OCI-LY7 (cell line): ENCODE measurements at regions not wholly inside any gene's neighbourhood (a gene's known extent, or its start where the extent isn't known, plus 50 kb on each side); places are given as distances from the start of the nearest gene placed in this dataset.
"Not testable (repeated sequence)": the region's sequence is repeated elsewhere in the genome, so short reads cannot be mapped to it uniquely, and the experiment has no call there.

ENCODE experiments used
- BruUV-seq: library from RNA; stranded (reverse); fragments of 400-500 nt; replicated peaks from 2 replicates; lab custom pipeline; 2021; lab: Mats Ljungman, UMichigan
- CTCF ChIA-PET: fragments of 300-600 bp; sonication (Branson Sonifier 250); formaldehyde crosslinking; loops from one replicate; lab custom pipeline; 2022; ENCODE audit warnings: antibody characterized with exemption; ENCODE audit not compliant: unreplicated experiment; lab: Charles Lee
- POLR2A ChIA-PET: fragments of 300-600 bp; sonication (Branson Sonifier 250); formaldehyde crosslinking; loops from one replicate; lab custom pipeline; 2022; ENCODE audit warnings: antibody characterized with exemption; lab: Charles Lee
- DNase-seq: peaks from one replicate; pipeline ENCODE4 v3.0.0-alpha.2; 2015; ENCODE audit warnings: low spot score
- H2AFZ ChIP-seq: fragments of 200-600 bp; sonication (generic), shearing (Covaris generic); 2 replicates; pipeline ENCODE4 v1.6.1; 2014; ENCODE audit warnings: mild to moderate bottlenecking, antibody characterized with exemption, low read length, moderate library complexity
- H3K27ac ChIP-seq: fragments of 200-600 bp; sonication (generic); 2 replicates; pipeline ENCODE4 v1.5.1; 2014; ENCODE audit warnings: mixed run types, low read depth, mild to moderate bottlenecking, moderate library complexity, low read length, inconsistent platforms; ENCODE audit not compliant: poor library complexity, severe bottlenecking
- H3K36me3 ChIP-seq: fragments of 200-600 bp; sonication (generic); 2 replicates; pipeline ENCODE4 v1.6.1; 2014; ENCODE audit warnings: mild to moderate bottlenecking, antibody characterized with exemption, low read length, moderate library complexity, mixed read lengths; ENCODE audit not compliant: insufficient read depth
- H3K4me1 ChIP-seq: fragments of 200-600 bp; sonication (generic); 2 replicates; pipeline ENCODE4 v1.5.1; 2014; ENCODE audit warnings: mild to moderate bottlenecking, low read length; ENCODE audit not compliant: insufficient read depth, poor library complexity, severe bottlenecking
- H3K4me2 ChIP-seq: fragments of 200-600 bp; sonication (generic); 2 replicates; pipeline ENCODE4 v1.6.1; 2014; ENCODE audit warnings: mild to moderate bottlenecking, low read length
- H3K4me3 ChIP-seq: fragments of 200-600 bp; sonication (generic); 2 replicates; pipeline ENCODE4 v1.5.1; 2014; ENCODE audit warnings: mild to moderate bottlenecking, low read depth, low read length; ENCODE audit not compliant: poor library complexity, severe bottlenecking
- H3K79me2 ChIP-seq: fragments of 200-600 bp; sonication (generic); 2 replicates; pipeline ENCODE4 v1.6.1; 2016; ENCODE audit warnings: low read depth, mild to moderate bottlenecking, low read length, moderate library complexity, mixed read lengths; ENCODE audit not compliant: insufficient read depth
- H3K9me2 ChIP-seq: fragments of 200-600 bp; sonication (generic); 2 replicates; pipeline ENCODE4 v1.6.1; 2016; ENCODE audit warnings: mild to moderate bottlenecking, low read length, mixed read lengths; ENCODE audit not compliant: insufficient read depth
- H3K9me3 ChIP-seq: fragments of 200-600 bp; sonication (generic); 2 replicates; pipeline ENCODE4 v1.6.1; 2014; ENCODE audit warnings: mild to moderate bottlenecking, mixed run types, low read length, mixed read lengths
- H4K20me1 ChIP-seq: fragments of 200-600 bp; sonication (generic); 2 replicates; pipeline ENCODE4 v1.6.1; 2014; ENCODE audit warnings: mild to moderate bottlenecking, antibody characterized with exemption, low read length, moderate library complexity, mixed read lengths; ENCODE audit not compliant: insufficient read depth
- EZH2phosphoT487 ChIP-seq: fragments of 200-600 bp; sonication (generic); IDR thresholded peaks from 2 replicates; pipeline ENCODE4 v1.6.1; 2018; ENCODE audit warnings: low read depth, borderline replicate concordance, mild to moderate bottlenecking, mixed run types, antibody characterized with exemption, low read length, moderate library complexity, mixed read lengths
- intact Hi-C: fragments of 100-400 bp; cut with micrococcal nuclease; formaldehyde crosslinking; loops from one replicate; pipeline ENCODE4 v1.10.0; 2022; ENCODE audit not compliant: unreplicated experiment
- TF ChIP-seq, protein P1 (sequence below): fragments of 200-600 bp; sonication (generic); conservative IDR thresholded peaks from 2 replicates; pipeline ENCODE4 v1.5.1; 2014; ENCODE audit warnings: mild to moderate bottlenecking, antibody characterized with exemption, low read length, moderate library complexity, mixed read lengths

DNA sequence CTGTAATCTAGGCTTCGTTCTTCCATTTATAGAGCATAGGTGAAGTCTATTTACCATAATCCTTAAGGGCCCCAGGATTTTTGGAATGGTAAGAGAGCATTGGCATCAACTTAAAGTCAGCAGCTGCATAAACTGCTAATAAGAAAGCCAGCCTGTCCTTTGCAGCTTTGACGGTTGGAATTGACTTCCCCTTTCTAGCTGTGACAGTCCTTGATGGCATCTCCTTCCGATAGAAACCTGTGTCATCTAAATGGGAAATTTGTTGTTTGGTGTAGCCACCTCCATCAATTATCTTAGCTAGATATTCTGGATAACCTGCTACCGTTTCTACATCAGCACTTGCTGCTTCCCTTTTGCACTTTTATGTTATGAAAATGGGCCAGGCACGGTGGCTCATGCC, 58.0 kb upstream of the GLYATL1B start:
- Histone ChIP-seq H3K9me2 (no peaks in the 10 kb centered on the region), H2AFZ (no peak overlapping the region), H3K4me3 (no peak overlapping the region), H3K4me2 (no peak overlapping the region), H3K36me3 (no peaks in the 10 kb centered on the region), H3K79me2 (no peaks in the 10 kb centered on the region), H4K20me1 (no peaks in the 10 kb centered on the region), H3K27ac (no peak overlapping the region), H3K9me3 (no peaks in the 10 kb centered on the region), H3K4me1 (no peaks in the 10 kb centered on the region)
- TF ChIP-seq, protein P1, sequence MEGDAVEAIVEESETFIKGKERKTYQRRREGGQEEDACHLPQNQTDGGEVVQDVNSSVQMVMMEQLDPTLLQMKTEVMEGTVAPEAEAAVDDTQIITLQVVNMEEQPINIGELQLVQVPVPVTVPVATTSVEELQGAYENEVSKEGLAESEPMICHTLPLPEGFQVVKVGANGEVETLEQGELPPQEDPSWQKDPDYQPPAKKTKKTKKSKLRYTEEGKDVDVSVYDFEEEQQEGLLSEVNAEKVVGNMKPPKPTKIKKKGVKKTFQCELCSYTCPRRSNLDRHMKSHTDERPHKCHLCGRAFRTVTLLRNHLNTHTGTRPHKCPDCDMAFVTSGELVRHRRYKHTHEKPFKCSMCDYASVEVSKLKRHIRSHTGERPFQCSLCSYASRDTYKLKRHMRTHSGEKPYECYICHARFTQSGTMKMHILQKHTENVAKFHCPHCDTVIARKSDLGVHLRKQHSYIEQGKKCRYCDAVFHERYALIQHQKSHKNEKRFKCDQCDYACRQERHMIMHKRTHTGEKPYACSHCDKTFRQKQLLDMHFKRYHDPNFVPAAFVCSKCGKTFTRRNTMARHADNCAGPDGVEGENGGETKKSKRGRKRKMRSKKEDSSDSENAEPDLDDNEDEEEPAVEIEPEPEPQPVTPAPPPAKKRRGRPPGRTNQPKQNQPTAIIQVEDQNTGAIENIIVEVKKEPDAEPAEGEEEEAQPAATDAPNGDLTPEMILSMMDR = no peak
- no peak for TF ChIP-seq EZH2phosphoT487
- ChIA-PET CTCF (no interaction called here), POLR2A (interaction anchor here (0.8 to 1.9 kb wide), 4 partner anchors 9 to 452 kb away, joined by 3 to 6 read pairs (median 4); partner anchors contain the start of gene LPXN)
- DNase-seq = no peak
- BruUV-seq = no TSS peak
- intact Hi-C loops = no loop called here

DNA sequence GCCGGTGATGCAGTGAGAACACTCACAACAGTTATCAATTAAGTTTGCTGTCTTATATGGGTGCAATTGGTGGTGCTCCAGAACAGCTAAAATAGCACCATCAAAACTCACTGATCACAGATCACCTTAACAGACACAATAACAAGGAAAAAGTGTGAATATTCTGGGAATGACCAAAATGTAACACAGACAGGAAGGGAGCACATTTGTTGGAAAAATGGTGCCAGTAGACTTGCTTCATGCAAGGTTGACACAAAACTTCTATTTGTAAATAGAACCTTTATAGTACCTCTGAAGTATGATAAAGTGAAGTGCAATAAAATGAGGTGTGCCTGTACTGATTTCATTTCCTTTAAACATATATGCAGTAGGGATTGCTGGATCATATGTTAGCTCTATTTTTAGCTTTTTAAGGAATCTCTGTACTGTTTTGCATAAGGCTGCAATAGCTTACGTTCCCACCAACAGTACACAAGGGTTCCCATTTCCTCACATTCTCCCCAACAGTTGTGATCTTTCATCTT, 56.7 kb upstream of the GLYATL1B start:
- Histone ChIP-seq H3K9me3 (no peaks in the 10 kb centered on the region), H3K4me1 (no peaks in the 10 kb centered on the region), H2AFZ (no peak overlapping the region), H3K4me2 (no peak overlapping the region), H3K27ac (no peak overlapping the region), H3K4me3 (no peak overlapping the region), H3K9me2 (no peaks in the 10 kb centered on the region), H4K20me1 (no peaks in the 10 kb centered on the region), H3K79me2 (no peaks in the 10 kb centered on the region), H3K36me3 (no peaks in the 10 kb centered on the region)
- TF ChIP-seq, protein P1 = no peak
- no peak for TF ChIP-seq EZH2phosphoT487
- no peak for DNase-seq
- POLR2A ChIA-PET = interaction anchor here (0.9 kb wide), 1 partner anchor 26 kb away, joined by 3 read pairs; no protein-coding TSS in a partner anchor
- CTCF ChIA-PET = no interaction called here
- intact Hi-C loops = no loop called here
- no TSS peak for BruUV-seq

DNA sequence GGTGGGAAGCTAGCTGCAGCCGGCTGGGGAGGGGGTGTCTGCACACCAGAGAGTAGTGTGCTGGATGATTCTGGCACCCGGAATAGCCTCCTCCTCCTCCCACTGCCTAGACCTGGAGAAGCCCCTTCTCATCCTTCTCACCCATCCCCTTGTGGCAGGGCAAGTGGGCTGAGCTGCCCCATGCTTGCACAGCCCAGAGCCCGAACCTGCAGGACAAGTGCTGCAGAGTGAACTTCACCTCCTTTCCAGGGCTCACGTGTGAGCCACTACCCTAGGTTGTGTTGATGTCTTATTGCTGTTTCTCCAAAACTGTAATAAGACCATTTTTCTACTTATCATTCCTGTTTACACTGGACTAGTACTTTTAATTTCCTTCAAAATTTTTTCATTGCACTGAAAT, 56.1 kb upstream of the GLYATL1B start:
- Histone ChIP-seq H3K79me2 (no peaks in the 10 kb centered on the region), H4K20me1 (no peaks in the 10 kb centered on the region), H2AFZ (no peak overlapping the region), H3K27ac (no peak overlapping the region), H3K4me3 (no peak overlapping the region), H3K4me1 (no peaks in the 10 kb centered on the region), H3K36me3 (no peaks in the 10 kb centered on the region), H3K9me3 (no peaks in the 10 kb centered on the region), H3K4me2 (no peak overlapping the region), H3K9me2 (no peaks in the 10 kb centered on the region)
- no peak for TF ChIP-seq EZH2phosphoT487
- TF ChIP-seq, protein P1 = no peak
- DNase-seq = no peak
- POLR2A ChIA-PET = interaction anchor here (0.6 kb wide), 1 partner anchor 392 kb away, joined by 4 read pairs; no protein-coding TSS in a partner anchor
- no TSS peak for BruUV-seq
- intact Hi-C loops = no loop called here
- CTCF ChIA-PET = no interaction called here

DNA sequence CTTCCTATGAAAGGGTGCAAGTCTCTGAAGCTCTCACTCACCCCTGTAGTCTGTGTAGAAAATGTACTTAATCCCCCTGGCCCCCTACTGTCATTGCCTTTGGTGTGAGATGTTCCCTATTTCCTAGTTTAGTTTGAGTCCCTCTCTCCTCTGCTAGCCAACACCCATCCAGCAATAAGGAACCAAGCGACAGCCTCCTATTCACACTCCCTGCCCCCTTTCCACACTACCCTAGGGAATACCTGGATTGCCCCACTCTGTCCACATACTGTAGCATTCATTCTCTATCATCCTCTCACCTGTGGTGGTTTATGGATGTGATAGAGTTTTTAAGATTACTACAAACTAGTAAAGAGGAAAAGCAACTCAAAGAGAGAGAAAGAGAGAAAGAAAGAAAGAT, 54.4 kb upstream of the GLYATL1B start:
- H3K9me3 ChIP-seq, H2AFZ ChIP-seq, H3K27ac ChIP-seq, H3K4me1 ChIP-seq, DNase-seq, H3K9me2 ChIP-seq, H3K79me2 ChIP-seq, BruUV-seq, H3K4me3 ChIP-seq, intact Hi-C loops, CTCF ChIA-PET, POLR2A ChIA-PET, H3K36me3 ChIP-seq, H3K4me2 ChIP-seq, H4K20me1 ChIP-seq: not testable (repeated sequence)
